Gastroesophageal sphincter (tissue), 3 donors: ENCODE measurements at regions not wholly inside any gene's neighbourhood (a gene's known extent, or its start where the extent isn't known, plus 50 kb on each side); places are given as distances from the start of the nearest gene placed in this dataset.

ENCODE experiments used
- EP300 ChIP-seq: sonication (generic); formaldehyde crosslinking; IDR thresholded peaks from one replicate; pipeline ENCODE4 v1.6.1; 2017; ENCODE audit warnings: antibody characterized with exemption, mild to moderate bottlenecking
- POLR2A ChIP-seq, 2 donors: fragments of 450-650 bp; IDR thresholded peaks; one replicate each; pipeline ENCODE4 v1.6.1; 2017; ENCODE audit warnings: antibody characterized with exemption in 2 of 2, mild to moderate bottlenecking in 2 of 2, moderate library complexity in 1 of 2
- POLR2AphosphoS5 ChIP-seq: sonication (generic); formaldehyde crosslinking; IDR thresholded peaks from one replicate; pipeline ENCODE4 v1.6.1; 2017; ENCODE audit warnings: antibody characterized with exemption
- TF ChIP-seq, protein P1 (sequence below), 4 experiments: fragments of 200-600 bp in 2 of 4; fragments of 450-650 bp in 2 of 4; sonication (generic) in 1 of 4; IDR thresholded peaks; one replicate each; pipeline ENCODE4 v1.5.1; 2017 to 2019; ENCODE audit warnings: antibody characterized with exemption in 4 of 4, mild to moderate bottlenecking in 2 of 4, moderate library complexity in 2 of 4

DNA sequence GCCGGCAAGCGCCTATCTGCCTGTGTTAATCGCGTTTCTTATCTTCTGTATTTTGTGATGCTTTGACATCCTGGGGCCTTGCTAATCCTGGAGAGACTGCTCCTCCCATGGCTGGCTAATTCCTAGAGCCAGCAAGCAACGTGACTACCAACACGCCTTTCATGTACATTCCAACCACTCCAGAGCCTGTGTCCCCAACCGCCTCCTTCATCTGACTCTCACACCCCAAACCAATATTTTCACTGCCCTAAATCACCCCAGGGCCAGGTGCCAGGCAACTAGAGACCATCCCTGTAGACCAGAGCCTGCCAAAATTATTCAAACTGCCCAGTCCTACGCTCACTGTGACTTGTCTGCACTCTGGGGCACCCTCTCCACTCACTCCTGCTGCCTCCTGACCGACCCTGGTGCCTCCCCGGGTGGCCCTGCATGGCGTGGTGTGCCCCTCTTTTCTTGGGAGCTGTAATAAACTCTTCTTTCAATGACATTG, 50.5 kb upstream of the COL5A1 start:
- TF ChIP-seq, protein P1, sequence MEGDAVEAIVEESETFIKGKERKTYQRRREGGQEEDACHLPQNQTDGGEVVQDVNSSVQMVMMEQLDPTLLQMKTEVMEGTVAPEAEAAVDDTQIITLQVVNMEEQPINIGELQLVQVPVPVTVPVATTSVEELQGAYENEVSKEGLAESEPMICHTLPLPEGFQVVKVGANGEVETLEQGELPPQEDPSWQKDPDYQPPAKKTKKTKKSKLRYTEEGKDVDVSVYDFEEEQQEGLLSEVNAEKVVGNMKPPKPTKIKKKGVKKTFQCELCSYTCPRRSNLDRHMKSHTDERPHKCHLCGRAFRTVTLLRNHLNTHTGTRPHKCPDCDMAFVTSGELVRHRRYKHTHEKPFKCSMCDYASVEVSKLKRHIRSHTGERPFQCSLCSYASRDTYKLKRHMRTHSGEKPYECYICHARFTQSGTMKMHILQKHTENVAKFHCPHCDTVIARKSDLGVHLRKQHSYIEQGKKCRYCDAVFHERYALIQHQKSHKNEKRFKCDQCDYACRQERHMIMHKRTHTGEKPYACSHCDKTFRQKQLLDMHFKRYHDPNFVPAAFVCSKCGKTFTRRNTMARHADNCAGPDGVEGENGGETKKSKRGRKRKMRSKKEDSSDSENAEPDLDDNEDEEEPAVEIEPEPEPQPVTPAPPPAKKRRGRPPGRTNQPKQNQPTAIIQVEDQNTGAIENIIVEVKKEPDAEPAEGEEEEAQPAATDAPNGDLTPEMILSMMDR (IDR thresholded peaks at IDR 0.05), result no peak
- no peak for TF ChIP-seq POLR2A (IDR thresholded peaks at IDR 0.05)
- no peak for TF ChIP-seq POLR2AphosphoS5
- TF ChIP-seq EP300, result no peak
